ENCODE measurements at regions not wholly inside any gene's neighbourhood (a gene's known extent, or its start where the extent isn't known, plus 50 kb on each side); places are given as distances from the start of the nearest gene placed in this dataset.

DNA sequence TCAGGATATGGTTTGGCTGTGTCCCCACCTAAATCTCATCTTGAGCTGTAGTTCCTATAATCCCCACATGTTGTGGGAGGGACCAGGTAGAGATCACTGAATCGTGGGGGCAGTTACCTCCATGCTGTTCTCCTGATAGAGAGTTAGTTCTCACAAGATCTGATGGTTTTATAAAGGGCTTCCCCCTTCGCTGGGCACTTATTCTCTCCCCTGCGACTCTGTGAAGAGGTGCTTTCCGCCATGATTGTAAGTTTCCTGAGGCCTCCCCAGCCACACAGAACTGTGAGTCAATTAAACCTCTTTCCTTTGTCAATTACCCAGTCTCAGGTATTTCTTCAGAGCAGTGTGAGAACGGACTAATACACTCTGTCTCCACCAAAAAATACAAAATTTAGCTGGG is 291.9 kb downstream of the BCOR start:
- Histone ChIP-seq H3K27ac (no peak overlapping the region), H3K4me3 (no peak overlapping the region)
- no peak for DNase-seq (ENCODE audit: low spot score)
- no peak for TF ChIP-seq CTCF (IDR thresholded peaks at IDR 0.05)

- no peak for DNase-seq (ENCODE audit: low spot score)
- peak overlapping the region; percentile 57 to 77 for H3K27ac ChIP-seq
- no peak overlapping the region for H3K4me3 ChIP-seq
- no peak for TF ChIP-seq CTCF (IDR thresholded peaks at IDR 0.05)
Observed at GRCh38 chrX:39808471-39808917, 289.3 kb downstream of the BCOR start.

GRCh38 chrX:39809331-39809730 is 288.4 kb downstream of the BCOR start:
- no peak for DNase-seq (ENCODE audit: low spot score)
- H3K27ac ChIP-seq, result peak overlapping the region; percentile 57 to 77
- H3K4me3 ChIP-seq, result no peak overlapping the region
- TF ChIP-seq CTCF (IDR thresholded peaks at IDR 0.05), result no peak

GRCh38 chrX:39810901-39811300 is 286.9 kb downstream of the BCOR start:
- TF ChIP-seq CTCF (IDR thresholded peaks at IDR 0.05), result no peak
- Histone ChIP-seq H3K27ac (no peak overlapping the region), H3K4me3 (no peak overlapping the region)
- DNase-seq (ENCODE audit: low spot score), result no peak

DNA sequence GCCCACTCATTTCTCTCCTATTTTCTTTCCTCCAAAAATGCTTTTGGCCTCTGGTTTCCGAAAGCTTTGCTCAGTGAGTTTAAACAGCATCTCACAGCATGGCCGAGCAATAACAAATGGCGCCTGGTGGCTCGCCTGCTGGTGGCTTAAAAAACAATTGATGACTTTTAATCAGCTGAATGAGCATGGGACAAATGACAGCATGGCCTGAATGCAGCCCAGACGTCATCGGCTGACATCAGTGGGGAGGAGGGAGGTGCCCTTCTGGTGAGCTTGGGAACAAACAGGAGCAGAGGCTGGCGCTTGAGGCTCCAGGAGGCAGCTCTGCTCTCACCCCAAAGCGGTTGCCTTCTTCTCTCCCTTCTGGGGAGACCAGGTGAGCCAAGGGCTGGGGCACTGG is 286.4 kb downstream of the BCOR start:
- TF ChIP-seq CTCF (IDR thresholded peaks at IDR 0.05), result no peak
- Histone ChIP-seq H3K27ac (peak overlapping the region in 1 of 2 donors; percentile 15), H3K4me3 (no peak overlapping the region)
- no peak for DNase-seq (ENCODE audit: low spot score)

GRCh38 chrX:39813631-39814277 is 284.0 kb downstream of the BCOR start:
- Histone ChIP-seq H3K4me3 (no peak overlapping the region), H3K27ac (peak overlapping the region; percentile 36 to 81)
- peak; percentile 95 for DNase-seq (ENCODE audit: low spot score)
- TF ChIP-seq CTCF (IDR thresholded peaks at IDR 0.05), result no peak

- H3K27ac ChIP-seq, result peak overlapping the region; percentile 36 to 81
- no peak for TF ChIP-seq CTCF (IDR thresholded peaks at IDR 0.05)
- no peak overlapping the region for H3K4me3 ChIP-seq
- DNase-seq (ENCODE audit: low spot score), result no peak
Observed at GRCh38 chrX:39814391-39814790, 283.4 kb downstream of the BCOR start.

Measured in coronary artery (tissue), 2 donors.